Right atrium auricular region (tissue), 2 donors: ENCODE measurements at regions not wholly inside any gene's neighbourhood (a gene's known extent, or its start where the extent isn't known, plus 50 kb on each side); places are given as distances from the start of the nearest gene placed in this dataset.

Experiments
- DNase-seq: peaks from one replicate; pipeline ENCODE4 v3.0.0-alpha.2; 2019; ENCODE audit warnings: low spot score
- H3K27ac ChIP-seq, 2 donors: fragments of 200-600 bp; sonication (generic); 1 replicate in 1 of 2; 2 replicates in 1 of 2; pipeline ENCODE4 v1.5.1; 2016 to 2019
- H3K27me3 ChIP-seq, 2 donors: fragments of 200-600 bp; sonication (generic); one replicate each; pipeline versions ENCODE4 v1.5.1 to v1.6.0; 2017 to 2019
- H3K36me3 ChIP-seq: fragments of 200-600 bp; sonication (generic); one replicate; pipeline ENCODE4 v1.5.1; 2016
- H3K4me1 ChIP-seq, 2 donors: fragments of 200-600 bp; sonication (generic); one replicate each; pipeline versions ENCODE4 v1.5.1 to v1.6.0; 2017 to 2019
- H3K4me3 ChIP-seq, 2 donors: fragments of 200-600 bp; sonication (generic); 1 replicate in 1 of 2; 2 replicates in 1 of 2; pipeline ENCODE4 v1.5.1; 2017 to 2019; ENCODE audit warnings: mild to moderate bottlenecking in 1 of 2, moderate library complexity in 1 of 2
- H3K9me3 ChIP-seq, 2 donors: fragments of 200-600 bp; sonication (generic); one replicate each; pipeline ENCODE4 v1.5.1; 2019
- CTCF ChIP-seq, 2 donors: fragments of 200-600 bp; sonication (generic); IDR thresholded peaks; one replicate each; pipeline ENCODE4 v1.5.1; 2019; ENCODE audit warnings: antibody characterized with exemption in 2 of 2

- TF ChIP-seq CTCF (IDR thresholded peaks at IDR 0.05): no peak
- H3K9me3 ChIP-seq: no peaks in the 10 kb centered on the region
- no peak overlapping the region for H3K27ac ChIP-seq
These were observed 150.8 kb upstream of the FAM83B start for GRCh38 chr6:54695815-54696214.

GRCh38 chr6:54697424-54697823 lies 149.1 kb upstream of the FAM83B start:
- Histone ChIP-seq H3K4me3 (no peak overlapping the region), H3K4me1 (peaks cover 0 to 5% of the 10 kb centered on the region in 2 donors), H3K27ac (no peak overlapping the region), H3K27me3 (no peaks in the 10 kb centered on the region), H3K36me3 (no peaks in the 10 kb centered on the region), H3K9me3 (no peaks in the 10 kb centered on the region)
- peak in 1 of 2 donors; percentile 50 for TF ChIP-seq CTCF (IDR thresholded peaks at IDR 0.05)
- no peak for DNase-seq

More at GRCh38 chr6:54695815-54696214, 150.8 kb upstream of the FAM83B start:
- no peaks in the 10 kb centered on the region for H3K36me3 ChIP-seq
- peaks cover 0 to 5% of the 10 kb centered on the region in 2 donors for H3K4me1 ChIP-seq
- no peaks in the 10 kb centered on the region for H3K27me3 ChIP-seq
- DNase-seq: no peak
- H3K4me3 ChIP-seq: no peak overlapping the region

- DNase-seq: no peak
- Histone ChIP-seq H3K36me3 (no peaks in the 10 kb centered on the region), H3K4me3 (no peak overlapping the region)
These were observed 147.6 kb upstream of the FAM83B start for GRCh38 chr6:54698974-54699373.

GRCh38 chr6:54700158-54700557 lies 146.4 kb upstream of the FAM83B start:
- TF ChIP-seq CTCF (IDR thresholded peaks at IDR 0.05): no peak
- Histone ChIP-seq H3K27ac (no peak overlapping the region), H3K36me3 (no peaks in the 10 kb centered on the region), H3K4me1 (peaks cover 0 to 5% of the 10 kb centered on the region in 2 donors), H3K9me3 (no peaks in the 10 kb centered on the region), H3K4me3 (no peak overlapping the region), H3K27me3 (no peaks in the 10 kb centered on the region)
- no peak for DNase-seq

More at GRCh38 chr6:54698974-54699373, 147.6 kb upstream of the FAM83B start:
- H3K27me3 ChIP-seq: no peaks in the 10 kb centered on the region
- H3K4me1 ChIP-seq: peaks cover 0 to 5% of the 10 kb centered on the region in 2 donors
- H3K9me3 ChIP-seq: no peaks in the 10 kb centered on the region
- H3K27ac ChIP-seq: no peak overlapping the region
- no peak for TF ChIP-seq CTCF (IDR thresholded peaks at IDR 0.05)

GRCh38 chr6:54702772-54703171 lies 143.8 kb upstream of the FAM83B start:
- Histone ChIP-seq H3K36me3 (no peaks in the 10 kb centered on the region), H3K27me3 (no peaks in the 10 kb centered on the region), H3K4me1 (peaks cover 0 to 5% of the 10 kb centered on the region in 2 donors), H3K4me3 (no peak overlapping the region), H3K9me3 (no peaks in the 10 kb centered on the region), H3K27ac (no peak overlapping the region)
- no peak for TF ChIP-seq CTCF (IDR thresholded peaks at IDR 0.05)
- no peak for DNase-seq

- no peak for DNase-seq
- no peaks in the 10 kb centered on the region for H3K27me3 ChIP-seq
- H3K4me1 ChIP-seq: no peaks in the 10 kb centered on the region
- no peaks in the 10 kb centered on the region for H3K36me3 ChIP-seq
- H3K4me3 ChIP-seq: no peak overlapping the region
- no peak overlapping the region for H3K27ac ChIP-seq
- H3K9me3 ChIP-seq: no peaks in the 10 kb centered on the region
- no peak for TF ChIP-seq CTCF (IDR thresholded peaks at IDR 0.05)
These were observed 140.2 kb upstream of the FAM83B start for GRCh38 chr6:54706391-54706790.
